ENCODE measurements at regions not wholly inside any gene's neighbourhood (a gene's known extent, or its start where the extent isn't known, plus 50 kb on each side); places are given as distances from the start of the nearest gene placed in this dataset.

DNA sequence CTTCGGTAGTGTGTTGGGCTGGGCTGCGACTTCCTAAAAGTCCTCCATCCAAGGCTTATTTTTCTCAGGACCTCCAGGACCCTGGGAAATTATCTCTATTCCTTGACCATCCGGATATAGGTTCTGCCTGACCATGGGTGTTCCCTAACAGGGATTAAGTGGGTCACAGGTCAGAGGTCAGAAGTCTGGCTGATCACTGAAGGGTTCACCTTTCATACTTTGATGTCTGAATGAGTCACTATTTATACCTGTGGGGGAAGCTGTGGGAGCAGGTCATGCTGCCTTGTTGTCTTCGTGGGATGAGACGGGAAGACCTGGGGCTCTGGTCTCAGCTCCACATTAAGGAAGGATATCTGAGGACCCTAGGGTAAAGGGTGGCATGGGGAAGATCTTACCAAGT lies 65.0 kb upstream of the ETV3 start:
- BruUV-seq (replicated peaks), result no TSS peak
- no peak overlapping the region for H3K4me2 ChIP-seq
- no peaks in the 10 kb centered on the region for H3K9me2 ChIP-seq (ENCODE audit: insufficient read depth)
- intact Hi-C loops (cut with micrococcal nuclease; ENCODE audit: unreplicated experiment), result no loop called here
- H3K79me2 ChIP-seq (ENCODE audit: low read depth), result no peaks in the 10 kb centered on the region
- H3F3A ChIP-seq (ENCODE audit: insufficient read depth, low read depth), result no peaks in the 10 kb centered on the region; the same call in 1 of the 2 replicates
- H2AFZ ChIP-seq, result no peak overlapping the region
- H3K27ac ChIP-seq, result no peak overlapping the region
- no peaks in the 10 kb centered on the region for H4K20me1 ChIP-seq (ENCODE audit: insufficient read depth)
- no peak for DNase-seq
- H3K36me3 ChIP-seq (ENCODE audit: low read depth), result no peaks in the 10 kb centered on the region
- no peak overlapping the region for H3K4me3 ChIP-seq
- H3K4me1 ChIP-seq (replicated peaks; ENCODE audit: insufficient read depth), result no peaks in the 10 kb centered on the region
- TF ChIP-seq, protein P1, sequence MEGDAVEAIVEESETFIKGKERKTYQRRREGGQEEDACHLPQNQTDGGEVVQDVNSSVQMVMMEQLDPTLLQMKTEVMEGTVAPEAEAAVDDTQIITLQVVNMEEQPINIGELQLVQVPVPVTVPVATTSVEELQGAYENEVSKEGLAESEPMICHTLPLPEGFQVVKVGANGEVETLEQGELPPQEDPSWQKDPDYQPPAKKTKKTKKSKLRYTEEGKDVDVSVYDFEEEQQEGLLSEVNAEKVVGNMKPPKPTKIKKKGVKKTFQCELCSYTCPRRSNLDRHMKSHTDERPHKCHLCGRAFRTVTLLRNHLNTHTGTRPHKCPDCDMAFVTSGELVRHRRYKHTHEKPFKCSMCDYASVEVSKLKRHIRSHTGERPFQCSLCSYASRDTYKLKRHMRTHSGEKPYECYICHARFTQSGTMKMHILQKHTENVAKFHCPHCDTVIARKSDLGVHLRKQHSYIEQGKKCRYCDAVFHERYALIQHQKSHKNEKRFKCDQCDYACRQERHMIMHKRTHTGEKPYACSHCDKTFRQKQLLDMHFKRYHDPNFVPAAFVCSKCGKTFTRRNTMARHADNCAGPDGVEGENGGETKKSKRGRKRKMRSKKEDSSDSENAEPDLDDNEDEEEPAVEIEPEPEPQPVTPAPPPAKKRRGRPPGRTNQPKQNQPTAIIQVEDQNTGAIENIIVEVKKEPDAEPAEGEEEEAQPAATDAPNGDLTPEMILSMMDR (conservative IDR thresholded peaks at IDR 0.05), result no peak
- TF ChIP-seq EZH2 (IDR thresholded peaks at IDR 0.05; ENCODE audit: low read depth), result no peak
- ChIA-PET CTCF (interaction anchor here (0.5 kb wide), 1 partner anchor 292 kb away, joined by 3 read pairs; no protein-coding TSS in a partner anchor), POLR2A (ENCODE audit: unreplicated experiment) (no interaction called here)
- H3K27me3 ChIP-seq (ENCODE audit: insufficient read depth, low read depth), result peaks cover 53% of the 10 kb centered on the region
- no peaks in the 10 kb centered on the region for H3K9me3 ChIP-seq (ENCODE audit: insufficient read depth, low read depth)

DNA sequence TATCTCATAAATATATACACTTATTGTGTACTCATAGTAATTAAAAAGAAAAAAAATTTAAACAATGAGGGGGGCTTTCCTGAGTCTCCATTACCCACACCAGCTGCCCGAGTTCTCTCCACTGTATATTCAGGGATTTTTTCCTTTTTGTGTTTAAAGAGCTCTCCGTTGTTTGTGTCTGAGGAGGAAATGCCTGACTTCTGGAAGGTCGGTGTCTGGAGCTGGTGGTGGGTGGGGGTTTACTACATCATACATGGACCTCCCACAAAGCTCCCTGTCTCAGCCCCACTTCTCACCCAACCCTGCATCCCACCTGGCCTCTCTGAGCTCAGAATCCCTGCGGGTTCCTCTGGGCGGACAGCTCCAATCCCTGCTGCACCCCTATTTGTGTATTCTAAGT lies 64.1 kb upstream of the ETV3 start:
- Histone ChIP-seq H3K27me3 (ENCODE audit: insufficient read depth, low read depth) (peaks cover 50% of the 10 kb centered on the region), H3F3A (ENCODE audit: insufficient read depth, low read depth) (no peaks in the 10 kb centered on the region; the same call in 1 of the 2 replicates), H3K4me2 (no peak overlapping the region), H3K9me2 (ENCODE audit: insufficient read depth) (no peaks in the 10 kb centered on the region), H3K4me3 (no peak overlapping the region), H3K27ac (no peak overlapping the region), H3K9me3 (ENCODE audit: insufficient read depth, low read depth) (no peaks in the 10 kb centered on the region), H2AFZ (no peak overlapping the region), H3K79me2 (ENCODE audit: low read depth) (no peaks in the 10 kb centered on the region), H3K36me3 (ENCODE audit: low read depth) (no peaks in the 10 kb centered on the region), H3K4me1 (replicated peaks; ENCODE audit: insufficient read depth) (no peaks in the 10 kb centered on the region), H4K20me1 (ENCODE audit: insufficient read depth) (no peaks in the 10 kb centered on the region)
- CTCF ChIA-PET, result no interaction called here
- no TSS peak for BruUV-seq (replicated peaks)
- no peak for DNase-seq
- intact Hi-C loops (cut with micrococcal nuclease; ENCODE audit: unreplicated experiment), result no loop called here
- TF ChIP-seq, protein P1 (conservative IDR thresholded peaks at IDR 0.05), result no peak
- TF ChIP-seq EZH2 (IDR thresholded peaks at IDR 0.05; ENCODE audit: low read depth), result no peak
- POLR2A ChIA-PET (ENCODE audit: unreplicated experiment), result no interaction called here

DNA sequence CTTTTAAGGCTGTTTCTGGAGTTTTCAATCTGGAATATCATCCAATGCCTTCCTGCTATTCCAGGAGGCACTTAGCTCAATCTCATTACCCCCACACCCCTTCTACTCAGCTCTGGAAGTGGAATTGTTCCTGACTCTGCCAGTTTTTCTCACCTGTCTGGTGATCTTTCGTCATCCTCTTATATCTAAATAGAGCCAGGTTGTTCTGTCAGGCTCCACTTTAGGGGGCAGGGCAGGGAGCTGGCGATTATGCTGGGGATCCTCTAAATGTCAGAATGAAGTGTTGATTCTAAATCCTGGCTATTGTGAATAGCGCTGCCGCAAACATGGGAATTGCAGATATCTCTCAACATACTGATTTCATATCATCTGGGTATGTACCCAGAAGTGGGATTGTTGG lies 63.6 kb upstream of the ETV3 start:
- H3K9me2 ChIP-seq (ENCODE audit: insufficient read depth), result no peaks in the 10 kb centered on the region
- intact Hi-C loops (cut with micrococcal nuclease; ENCODE audit: unreplicated experiment), result no loop called here
- H3K27ac ChIP-seq, result no peak overlapping the region
- BruUV-seq (replicated peaks), result no TSS peak
- no peak for TF ChIP-seq EZH2 (IDR thresholded peaks at IDR 0.05; ENCODE audit: low read depth)
- TF ChIP-seq, protein P1 (conservative IDR thresholded peaks at IDR 0.05), result no peak
- no peak for DNase-seq
- no peak overlapping the region for H3K4me3 ChIP-seq
- H3F3A ChIP-seq (ENCODE audit: insufficient read depth, low read depth), result no peaks in the 10 kb centered on the region
- peaks cover 50% of the 10 kb centered on the region for H3K27me3 ChIP-seq (ENCODE audit: insufficient read depth, low read depth)
- ChIA-PET POLR2A (ENCODE audit: unreplicated experiment) (no interaction called here), CTCF (no interaction called here)
- no peaks in the 10 kb centered on the region for H3K4me1 ChIP-seq (replicated peaks; ENCODE audit: insufficient read depth)
- H3K4me2 ChIP-seq, result no peak overlapping the region
- H2AFZ ChIP-seq, result no peak overlapping the region
- H4K20me1 ChIP-seq (ENCODE audit: insufficient read depth), result no peaks in the 10 kb centered on the region
- H3K36me3 ChIP-seq (ENCODE audit: low read depth), result no peaks in the 10 kb centered on the region
- no peaks in the 10 kb centered on the region for H3K9me3 ChIP-seq (ENCODE audit: insufficient read depth, low read depth)
- H3K79me2 ChIP-seq (ENCODE audit: low read depth), result no peaks in the 10 kb centered on the region

Measured in PC-9 (cell line).